OCI-LY7 (cell line): ENCODE measurements at regions not wholly inside any gene's neighbourhood (a gene's known extent, or its start where the extent isn't known, plus 50 kb on each side); places are given as distances from the start of the nearest gene placed in this dataset.

Experiments used
- EZH2phosphoT487 ChIP-seq: fragments of 200-600 bp; sonication (generic); IDR thresholded peaks from 2 replicates; pipeline ENCODE4 v1.6.1; 2018; ENCODE audit warnings: low read depth, borderline replicate concordance, mild to moderate bottlenecking, mixed run types, antibody characterized with exemption, low read length, moderate library complexity, mixed read lengths
- TF ChIP-seq, protein P1 (sequence below): fragments of 200-600 bp; sonication (generic); conservative IDR thresholded peaks from 2 replicates; pipeline ENCODE4 v1.5.1; 2014; ENCODE audit warnings: mild to moderate bottlenecking, antibody characterized with exemption, low read length, moderate library complexity, mixed read lengths

DNA sequence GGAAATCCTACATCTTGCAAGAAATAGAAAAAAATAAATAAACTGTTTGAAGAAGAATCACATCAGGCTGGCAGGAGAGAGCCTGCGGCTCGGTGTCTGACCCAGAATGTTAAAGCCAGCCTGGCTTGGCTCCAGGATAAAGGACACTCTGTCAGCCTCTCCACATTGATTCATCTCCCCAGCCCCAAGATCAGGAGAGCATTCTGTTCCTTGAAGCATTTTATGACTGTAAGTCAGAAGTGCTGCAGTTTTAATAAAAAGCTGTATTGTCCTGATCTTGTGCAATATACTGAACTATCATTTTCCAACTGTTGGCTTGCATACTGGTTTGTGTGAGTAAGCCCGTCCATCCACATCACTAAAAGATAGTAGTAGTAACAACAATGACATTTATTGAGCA lies 426.6 kb downstream of the HAPSTR1 start:
- TF ChIP-seq, protein P1, sequence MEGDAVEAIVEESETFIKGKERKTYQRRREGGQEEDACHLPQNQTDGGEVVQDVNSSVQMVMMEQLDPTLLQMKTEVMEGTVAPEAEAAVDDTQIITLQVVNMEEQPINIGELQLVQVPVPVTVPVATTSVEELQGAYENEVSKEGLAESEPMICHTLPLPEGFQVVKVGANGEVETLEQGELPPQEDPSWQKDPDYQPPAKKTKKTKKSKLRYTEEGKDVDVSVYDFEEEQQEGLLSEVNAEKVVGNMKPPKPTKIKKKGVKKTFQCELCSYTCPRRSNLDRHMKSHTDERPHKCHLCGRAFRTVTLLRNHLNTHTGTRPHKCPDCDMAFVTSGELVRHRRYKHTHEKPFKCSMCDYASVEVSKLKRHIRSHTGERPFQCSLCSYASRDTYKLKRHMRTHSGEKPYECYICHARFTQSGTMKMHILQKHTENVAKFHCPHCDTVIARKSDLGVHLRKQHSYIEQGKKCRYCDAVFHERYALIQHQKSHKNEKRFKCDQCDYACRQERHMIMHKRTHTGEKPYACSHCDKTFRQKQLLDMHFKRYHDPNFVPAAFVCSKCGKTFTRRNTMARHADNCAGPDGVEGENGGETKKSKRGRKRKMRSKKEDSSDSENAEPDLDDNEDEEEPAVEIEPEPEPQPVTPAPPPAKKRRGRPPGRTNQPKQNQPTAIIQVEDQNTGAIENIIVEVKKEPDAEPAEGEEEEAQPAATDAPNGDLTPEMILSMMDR, result no peak
- TF ChIP-seq EZH2phosphoT487, result no peak
